ENCODE measurements at regions not wholly inside any gene's neighbourhood (a gene's known extent, or its start where the extent isn't known, plus 50 kb on each side); places are given as distances from the start of the nearest gene placed in this dataset.

DNA sequence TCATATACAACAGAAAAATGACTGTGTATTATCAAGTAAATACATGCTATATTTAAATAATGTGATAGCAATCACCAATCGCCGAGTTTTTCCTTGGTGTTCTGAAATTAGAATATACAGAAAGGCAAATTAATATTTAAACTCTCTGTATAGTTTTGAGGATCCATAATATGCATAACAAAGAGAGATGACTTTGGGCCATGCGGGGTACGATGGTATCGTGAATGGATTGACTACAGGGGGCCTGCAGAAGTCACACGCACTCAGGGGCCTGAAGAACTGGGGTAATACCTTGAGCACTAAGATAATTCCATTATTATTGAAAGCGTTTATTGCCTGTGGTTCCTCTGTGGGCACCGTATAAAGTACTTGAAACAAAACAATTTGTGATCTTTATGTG is 314.0 kb downstream of the TEX29 start:
- TF ChIP-seq, protein P1, sequence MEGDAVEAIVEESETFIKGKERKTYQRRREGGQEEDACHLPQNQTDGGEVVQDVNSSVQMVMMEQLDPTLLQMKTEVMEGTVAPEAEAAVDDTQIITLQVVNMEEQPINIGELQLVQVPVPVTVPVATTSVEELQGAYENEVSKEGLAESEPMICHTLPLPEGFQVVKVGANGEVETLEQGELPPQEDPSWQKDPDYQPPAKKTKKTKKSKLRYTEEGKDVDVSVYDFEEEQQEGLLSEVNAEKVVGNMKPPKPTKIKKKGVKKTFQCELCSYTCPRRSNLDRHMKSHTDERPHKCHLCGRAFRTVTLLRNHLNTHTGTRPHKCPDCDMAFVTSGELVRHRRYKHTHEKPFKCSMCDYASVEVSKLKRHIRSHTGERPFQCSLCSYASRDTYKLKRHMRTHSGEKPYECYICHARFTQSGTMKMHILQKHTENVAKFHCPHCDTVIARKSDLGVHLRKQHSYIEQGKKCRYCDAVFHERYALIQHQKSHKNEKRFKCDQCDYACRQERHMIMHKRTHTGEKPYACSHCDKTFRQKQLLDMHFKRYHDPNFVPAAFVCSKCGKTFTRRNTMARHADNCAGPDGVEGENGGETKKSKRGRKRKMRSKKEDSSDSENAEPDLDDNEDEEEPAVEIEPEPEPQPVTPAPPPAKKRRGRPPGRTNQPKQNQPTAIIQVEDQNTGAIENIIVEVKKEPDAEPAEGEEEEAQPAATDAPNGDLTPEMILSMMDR (IDR thresholded peaks at IDR 0.05), result no peak
- TF ChIP-seq POLR2A (IDR thresholded peaks at IDR 0.05), result no peak
